ENCODE measurements at regions not wholly inside any gene's neighbourhood (a gene's known extent, or its start where the extent isn't known, plus 50 kb on each side); places are given as distances from the start of the nearest gene placed in this dataset.
"Not testable (repeated sequence)": the region's sequence is repeated elsewhere in the genome, so short reads cannot be mapped to it uniquely, and the experiment has no call there.

- H3K36me3 Mint-ChIP-seq, result no peaks in the 10 kb centered on the region
- peaks cover 0 to 5% of the 10 kb centered on the region in 2 donors for H3K4me1 Mint-ChIP-seq
- no peak overlapping the region for H3K27ac Mint-ChIP-seq
- peak overlapping the region in 1 of 5 donors; percentile 4 for H3K4me3 Mint-ChIP-seq
- peaks cover 3 to 10% (median 5%) of the 10 kb centered on the region in 3 donors for H3K27me3 Mint-ChIP-seq (ENCODE audit: low read depth in 3 of 3)
- peaks cover 0 to 2% (median 0%) of the 10 kb centered on the region in 6 donors for H3K9me3 Mint-ChIP-seq
- no peak for DNase-seq
These were observed 91.7 kb upstream of the PITRM1 start for GRCh38 chr10:3264161-3264761.

GRCh38 chr10:3263747-3264146 is 91.2 kb upstream of the PITRM1 start:
- H3K36me3 Mint-ChIP-seq, result no peaks in the 10 kb centered on the region
- H3K27me3 Mint-ChIP-seq (ENCODE audit: low read depth in 3 of 3), result peaks cover 3 to 14% (median 5%) of the 10 kb centered on the region in 3 donors
- peaks cover 0 to 5% of the 10 kb centered on the region in 2 donors for H3K4me1 Mint-ChIP-seq
- H3K4me3 Mint-ChIP-seq, result peak overlapping the region in 1 of 5 donors; percentile 4
- H3K27ac Mint-ChIP-seq, result no peak overlapping the region
- no peak for DNase-seq
- peaks cover 0 to 2% (median 0%) of the 10 kb centered on the region in 6 donors for H3K9me3 Mint-ChIP-seq

GRCh38 chr10:3263082-3263481 is 90.5 kb upstream of the PITRM1 start:
- Mint-ChIP-seq H3K36me3 (no peaks in the 10 kb centered on the region), H3K27me3 (ENCODE audit: low read depth in 3 of 3) (peaks cover 3 to 14% (median 5%) of the 10 kb centered on the region in 3 donors), H3K4me3 (no peak overlapping the region), H3K4me1 (peaks cover 0 to 5% of the 10 kb centered on the region in 2 donors), H3K27ac (no peak overlapping the region), H3K9me3 (peaks cover 0 to 2% (median 0%) of the 10 kb centered on the region in 6 donors)
- no peak for DNase-seq

- DNase-seq, result no peak
- H3K27ac Mint-ChIP-seq, result no peak overlapping the region
- peaks cover 3 to 14% (median 5%) of the 10 kb centered on the region in 3 donors for H3K27me3 Mint-ChIP-seq (ENCODE audit: low read depth in 3 of 3)
- no peaks in the 10 kb centered on the region for H3K36me3 Mint-ChIP-seq
- peaks cover 0 to 2% (median 0%) of the 10 kb centered on the region in 6 donors for H3K9me3 Mint-ChIP-seq
- H3K4me3 Mint-ChIP-seq, result no peak overlapping the region
- H3K4me1 Mint-ChIP-seq, result peaks cover 0 to 5% of the 10 kb centered on the region in 2 donors
These were observed 89.3 kb upstream of the PITRM1 start for GRCh38 chr10:3261921-3262320.

GRCh38 chr10:3260066-3260834 is 87.7 kb upstream of the PITRM1 start:
- H3K4me1 Mint-ChIP-seq, result peaks cover 0 to 5% of the 10 kb centered on the region in 2 donors
- H3K27ac Mint-ChIP-seq, result no peak overlapping the region

GRCh38 chr10:3259499-3259898 is 86.9 kb upstream of the PITRM1 start:
- DNase-seq, result no peak
- no peaks in the 10 kb centered on the region for H3K36me3 Mint-ChIP-seq
- H3K27me3 Mint-ChIP-seq (ENCODE audit: low read depth in 3 of 3), result peaks cover 1 to 14% (median 8%) of the 10 kb centered on the region in 3 donors
- peaks cover 0 to 5% of the 10 kb centered on the region in 2 donors for H3K4me1 Mint-ChIP-seq
- H3K4me3 Mint-ChIP-seq, result no peak overlapping the region
- peaks cover 0 to 2% (median 0%) of the 10 kb centered on the region in 6 donors for H3K9me3 Mint-ChIP-seq
- no peak overlapping the region for H3K27ac Mint-ChIP-seq

More at GRCh38 chr10:3260066-3260834, 87.7 kb upstream of the PITRM1 start:
- no peaks in the 10 kb centered on the region for H3K36me3 Mint-ChIP-seq
- DNase-seq, result no peak
- no peak overlapping the region for H3K4me3 Mint-ChIP-seq
- H3K27me3 Mint-ChIP-seq (ENCODE audit: low read depth in 3 of 3), result peaks cover 3 to 14% (median 5%) of the 10 kb centered on the region in 3 donors
- peaks cover 0 to 2% (median 0%) of the 10 kb centered on the region in 6 donors for H3K9me3 Mint-ChIP-seq

- no peaks in the 10 kb centered on the region for H3K36me3 Mint-ChIP-seq
- no peak for DNase-seq
- no peaks in the 10 kb centered on the region for H3K4me1 Mint-ChIP-seq
- no peak overlapping the region for H3K27ac Mint-ChIP-seq
- peaks cover 1 to 9% (median 8%) of the 10 kb centered on the region in 3 donors for H3K27me3 Mint-ChIP-seq (ENCODE audit: low read depth in 3 of 3)
- peaks cover 0 to 2% (median 0%) of the 10 kb centered on the region in 6 donors for H3K9me3 Mint-ChIP-seq
- H3K4me3 Mint-ChIP-seq, result no peak overlapping the region
These were observed 85.8 kb upstream of the PITRM1 start for GRCh38 chr10:3258394-3258793.

- Mint-ChIP-seq H3K27ac (no peak overlapping the region), H3K36me3 (no peaks in the 10 kb centered on the region), H3K9me3 (peaks cover 0 to under 1% (median 0%) of the 10 kb centered on the region in 6 donors), H3K4me1 (no peaks in the 10 kb centered on the region), H3K27me3 (ENCODE audit: low read depth in 3 of 3) (peaks cover 1 to 9% (median 2%) of the 10 kb centered on the region in 3 donors), H3K4me3 (no peak overlapping the region)
- no peak for DNase-seq
These were observed 83.0 kb upstream of the PITRM1 start for GRCh38 chr10:3255616-3256015.

GRCh38 chr10:3255075-3255474 is 82.5 kb upstream of the PITRM1 start:
- Mint-ChIP-seq H3K27me3 (ENCODE audit: low read depth in 3 of 3) (peaks cover 1 to 9% (median 2%) of the 10 kb centered on the region in 3 donors), H3K27ac (no peak overlapping the region), H3K9me3 (no peaks in the 10 kb centered on the region), H3K4me3 (no peak overlapping the region), H3K4me1 (no peaks in the 10 kb centered on the region), H3K36me3 (no peaks in the 10 kb centered on the region)
- DNase-seq, result no peak

- not testable (repeated sequence) for H3K27ac Mint-ChIP-seq; H3K9me3 Mint-ChIP-seq; H3K27me3 Mint-ChIP-seq (ENCODE audit: low read depth in 3 of 3); H3K4me1 Mint-ChIP-seq; H3K4me3 Mint-ChIP-seq; H3K36me3 Mint-ChIP-seq; DNase-seq
These were observed 81.4 kb upstream of the PITRM1 start for GRCh38 chr10:3253974-3254373.

GRCh38 chr10:3251172-3251571 is 78.6 kb upstream of the PITRM1 start:
- peaks cover 0 to 2% (median 2%) of the 10 kb centered on the region in 3 donors for H3K27me3 Mint-ChIP-seq (ENCODE audit: low read depth in 3 of 3)
- no peak overlapping the region for H3K4me3 Mint-ChIP-seq
- H3K36me3 Mint-ChIP-seq, result no peaks in the 10 kb centered on the region
- H3K9me3 Mint-ChIP-seq, result no peaks in the 10 kb centered on the region
- H3K4me1 Mint-ChIP-seq, result no peaks in the 10 kb centered on the region
- H3K27ac Mint-ChIP-seq, result no peak overlapping the region
- DNase-seq, result no peak

- H3K36me3 Mint-ChIP-seq, result no peaks in the 10 kb centered on the region
- no peak for DNase-seq
- H3K9me3 Mint-ChIP-seq, result no peaks in the 10 kb centered on the region
- no peak overlapping the region for H3K4me3 Mint-ChIP-seq
- peaks cover 0 to 2% (median 0%) of the 10 kb centered on the region in 3 donors for H3K27me3 Mint-ChIP-seq (ENCODE audit: low read depth in 3 of 3)
- H3K4me1 Mint-ChIP-seq, result no peaks in the 10 kb centered on the region
- no peak overlapping the region for H3K27ac Mint-ChIP-seq
These were observed 76.8 kb upstream of the PITRM1 start for GRCh38 chr10:3249307-3249889.

GRCh38 chr10:3248526-3249306 is 76.1 kb upstream of the PITRM1 start:
- Mint-ChIP-seq H3K4me3 (no peak overlapping the region), H3K27me3 (ENCODE audit: low read depth in 3 of 3) (peaks cover 0 to 2% (median 0%) of the 10 kb centered on the region in 3 donors), H3K36me3 (no peaks in the 10 kb centered on the region), H3K9me3 (no peaks in the 10 kb centered on the region), H3K4me1 (no peaks in the 10 kb centered on the region), H3K27ac (no peak overlapping the region)
- DNase-seq, result no peak

All from immature natural killer cell (primary cell).